GM19240 (cell line): ENCODE measurements at regions not wholly inside any gene's neighbourhood (a gene's known extent, or its start where the extent isn't known, plus 50 kb on each side); places are given as distances from the start of the nearest gene placed in this dataset.
A peak's percentile ranks its signal among the peaks of the same experiment; 100 is the strongest.
"Not testable (repeated sequence)": the region's sequence is repeated elsewhere in the genome, so short reads cannot be mapped to it uniquely, and the experiment has no call there.

ENCODE experiments used
- DNase-seq: peaks from one replicate; pipeline ENCODE4 v3.0.0; 2011; ENCODE audit warnings: low spot score; ENCODE audit not compliant: insufficient read length

DNA sequence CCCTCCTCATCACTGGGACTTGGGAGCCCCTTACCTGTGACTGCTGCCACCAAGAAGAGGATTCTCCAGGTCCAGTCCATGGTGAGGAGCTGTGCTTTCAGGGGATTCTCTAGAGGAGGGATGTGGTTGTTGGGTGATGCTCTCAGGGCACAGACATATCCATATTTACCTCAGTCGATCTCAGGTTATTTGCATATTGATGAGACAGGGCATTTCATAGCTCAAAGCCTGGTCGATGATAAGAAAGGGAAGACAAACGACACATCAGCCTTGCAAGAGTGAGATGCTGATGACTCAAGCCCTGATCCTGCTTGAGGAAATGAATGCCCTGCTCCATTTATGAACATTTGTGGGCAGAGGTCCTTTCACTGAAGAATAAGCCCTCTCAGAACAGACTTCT lies 981.0 kb downstream of the TMEM121 start:
- no peak for DNase-seq

DNA sequence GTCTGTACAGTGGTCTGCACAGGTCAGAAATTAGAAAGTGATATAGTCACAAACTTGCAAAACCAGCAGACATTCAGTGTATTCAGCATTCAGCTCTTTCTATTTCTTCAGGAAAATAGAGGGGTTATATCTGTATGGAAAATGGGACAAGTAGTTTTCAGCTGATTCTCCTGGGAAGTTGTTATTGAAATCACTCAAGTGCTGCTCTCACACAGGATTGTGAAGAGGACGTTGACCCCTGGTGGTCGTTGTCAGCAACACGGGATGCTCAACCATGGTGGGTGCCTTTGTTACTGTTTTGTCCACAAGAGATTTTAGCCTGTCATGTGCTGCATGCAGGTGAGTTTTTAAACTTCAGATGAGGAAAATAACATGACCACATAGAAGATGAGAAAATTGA lies 981.8 kb downstream of the TMEM121 start:
- no peak for DNase-seq

DNA sequence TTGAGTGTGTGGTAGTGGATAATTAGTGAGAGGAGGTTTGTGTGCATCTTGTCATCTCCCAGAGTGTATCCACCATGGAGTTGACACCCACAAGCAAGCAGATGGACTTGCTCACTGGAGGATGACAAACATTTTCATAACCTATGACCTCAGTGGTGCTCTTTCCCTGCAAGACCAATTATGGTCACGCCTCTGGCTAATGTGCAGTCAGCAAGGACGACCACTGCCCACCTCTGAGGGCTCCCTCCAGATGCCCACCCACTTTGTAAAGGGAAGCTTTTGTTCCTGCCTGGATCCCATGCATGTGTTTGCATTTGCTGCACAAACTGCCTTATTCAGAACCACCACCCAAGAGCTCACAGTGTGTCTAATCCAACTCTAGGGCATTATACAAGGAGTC lies 982.8 kb downstream of the TMEM121 start:
- DNase-seq = no peak

DNA sequence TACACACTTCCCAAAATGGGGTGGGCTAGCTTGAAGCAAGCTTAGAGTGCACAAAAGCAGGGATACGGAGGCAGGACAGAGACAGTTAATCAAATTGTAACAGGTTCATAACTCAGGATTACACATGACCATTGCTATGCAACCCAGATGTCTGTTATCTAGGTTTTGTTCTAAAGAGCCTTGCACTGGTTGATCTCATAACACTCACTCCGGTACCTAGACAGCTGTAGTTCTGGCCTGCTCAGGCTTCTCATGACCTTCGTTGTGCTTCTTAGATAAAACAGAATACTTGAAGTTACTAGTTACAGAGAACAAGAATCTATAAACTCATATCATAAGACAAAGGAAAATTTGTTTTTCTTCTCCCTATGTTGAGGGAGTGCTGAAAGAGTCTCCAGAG lies 983.4 kb downstream of the TMEM121 start:
- no peak for DNase-seq

DNA sequence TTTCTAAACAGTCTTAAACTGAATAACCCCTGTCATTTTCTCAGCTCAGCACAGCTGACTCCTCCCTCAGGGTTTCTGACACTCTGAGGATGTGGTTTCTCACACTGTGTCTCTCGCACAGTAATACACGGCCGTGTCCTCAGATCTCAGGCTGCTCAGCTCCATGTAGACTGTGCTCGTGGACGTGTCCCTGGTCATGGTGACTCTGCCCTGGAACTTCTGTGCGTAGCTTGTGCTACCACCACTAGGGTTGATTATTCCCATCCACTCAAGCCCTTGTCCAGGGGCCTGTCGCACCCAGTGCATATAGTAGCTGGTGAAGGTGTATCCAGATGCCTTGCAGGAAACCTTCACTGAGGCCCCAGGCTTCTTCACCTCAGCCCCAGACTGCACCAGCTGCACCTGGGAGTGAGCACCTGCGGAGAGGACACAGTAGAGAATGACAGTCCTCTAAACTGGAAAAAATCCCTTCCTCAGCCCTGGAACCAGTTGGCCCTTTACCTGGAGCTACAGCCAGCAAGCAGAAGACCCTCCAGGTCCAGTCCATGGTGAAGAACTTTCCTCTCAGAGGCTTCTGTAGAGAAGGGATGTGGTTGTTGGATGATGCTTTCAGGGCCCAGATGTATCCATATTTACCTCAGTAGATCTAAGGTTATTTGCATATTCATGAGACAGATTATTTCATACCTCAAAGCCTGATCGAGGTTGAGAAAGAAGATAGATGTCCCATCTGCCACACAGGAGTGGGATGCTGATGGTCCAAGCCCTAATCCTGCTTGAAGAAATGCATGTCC lies 984.8 kb downstream of the TMEM121 start:
- no peak for DNase-seq

DNA sequence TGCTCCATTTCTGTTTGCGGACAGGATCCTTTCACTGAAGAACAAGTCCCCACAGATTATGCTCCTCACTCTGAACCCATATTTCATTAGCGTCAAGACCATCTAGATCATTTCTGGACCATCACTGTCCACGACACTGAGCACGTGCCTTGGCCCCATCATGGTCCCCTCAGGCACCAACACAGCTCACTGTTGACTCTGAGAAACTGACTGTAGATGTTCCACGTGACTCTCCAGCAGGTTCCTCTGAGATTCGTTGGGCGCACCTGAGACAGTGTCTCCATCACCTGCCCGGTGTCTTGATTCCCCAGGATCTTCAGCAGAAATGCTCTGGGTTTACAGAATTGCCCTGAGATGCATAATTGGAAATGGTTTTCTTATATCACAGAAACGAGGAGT lies 985.4 kb downstream of the TMEM121 start:
- no peak for DNase-seq

DNA sequence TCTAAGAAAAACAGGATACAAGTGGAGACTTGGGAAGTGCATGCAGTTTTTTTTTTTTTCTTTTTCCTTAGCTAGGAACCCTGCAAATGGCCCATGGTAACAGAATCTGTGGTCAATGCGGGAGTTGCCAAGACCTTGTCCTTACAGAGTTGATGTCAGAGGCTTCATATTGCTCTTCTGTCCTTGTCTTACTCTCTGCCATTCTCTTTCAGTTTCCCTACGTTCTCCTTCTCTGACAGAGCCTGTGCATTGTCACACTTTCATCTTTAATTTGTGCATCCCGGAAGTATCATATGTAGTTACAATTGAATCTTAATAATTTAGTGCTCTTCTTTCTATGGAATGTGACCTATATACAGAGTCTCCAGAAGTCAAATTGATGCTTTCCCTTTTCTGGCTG lies 986.9 kb downstream of the TMEM121 start:
- DNase-seq = no peak

DNA sequence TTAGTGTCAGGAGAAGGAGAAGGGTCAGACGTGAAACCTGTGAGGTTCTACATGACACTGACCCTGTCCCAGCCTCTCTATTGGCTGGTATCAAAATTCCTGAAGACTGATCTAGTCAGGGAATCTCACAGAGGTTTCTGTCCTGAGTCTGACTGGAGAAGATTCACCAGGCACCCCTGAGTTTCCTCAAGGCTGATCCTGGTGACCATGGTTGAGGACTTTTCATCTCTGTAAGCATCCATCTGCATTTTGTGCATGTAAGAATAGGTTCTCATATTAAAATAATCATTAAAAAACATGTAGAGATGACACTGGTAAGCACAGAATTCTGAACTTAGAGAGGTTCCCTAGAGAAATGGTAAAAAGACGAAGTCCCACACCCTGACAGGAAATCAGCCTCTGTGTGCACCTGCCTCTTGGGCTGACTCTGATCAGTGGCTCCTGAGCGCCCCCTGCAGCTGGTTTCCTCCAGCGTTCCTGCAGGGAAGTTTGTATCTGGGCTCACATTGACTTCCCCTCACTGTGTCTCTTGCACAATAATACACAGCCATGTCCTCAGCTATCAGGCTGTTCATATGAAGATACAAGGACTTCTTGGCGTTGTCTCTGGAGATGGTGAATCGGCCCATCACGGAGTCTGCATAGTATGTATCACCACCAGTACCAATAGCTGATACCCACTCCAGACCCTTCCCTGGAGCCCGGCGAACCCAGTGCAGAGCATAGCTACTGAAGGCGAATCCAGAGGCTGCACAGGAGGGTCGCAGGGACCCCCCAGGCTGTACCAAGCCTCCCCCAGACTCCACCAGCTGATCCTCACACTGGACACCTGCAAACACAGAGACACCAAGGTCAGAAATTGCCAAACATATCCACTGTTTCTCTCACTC lies 991.9 kb downstream of the TMEM121 start:
- DNase-seq = peak; percentile 6

DNA sequence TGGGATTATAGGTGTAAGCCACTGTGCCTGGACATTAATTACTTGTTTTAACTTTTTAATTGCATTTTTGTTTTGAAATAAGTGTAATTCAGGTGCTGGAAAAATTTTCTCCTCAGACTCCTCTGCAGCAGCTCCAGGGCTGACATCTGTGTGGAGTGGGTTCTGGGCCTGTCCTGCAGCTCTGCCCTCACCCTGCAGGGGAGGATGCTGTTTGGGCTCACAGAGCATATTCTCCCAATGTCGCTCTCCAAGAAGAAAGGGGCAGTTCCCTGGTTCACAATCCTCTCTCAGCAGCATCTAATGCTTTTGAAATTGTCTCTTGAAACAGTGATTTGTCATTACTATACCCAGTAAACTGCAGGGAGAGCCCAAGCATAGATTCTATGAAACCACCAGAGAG lies 995.7 kb downstream of the TMEM121 start:
- not testable (repeated sequence) for DNase-seq

DNA sequence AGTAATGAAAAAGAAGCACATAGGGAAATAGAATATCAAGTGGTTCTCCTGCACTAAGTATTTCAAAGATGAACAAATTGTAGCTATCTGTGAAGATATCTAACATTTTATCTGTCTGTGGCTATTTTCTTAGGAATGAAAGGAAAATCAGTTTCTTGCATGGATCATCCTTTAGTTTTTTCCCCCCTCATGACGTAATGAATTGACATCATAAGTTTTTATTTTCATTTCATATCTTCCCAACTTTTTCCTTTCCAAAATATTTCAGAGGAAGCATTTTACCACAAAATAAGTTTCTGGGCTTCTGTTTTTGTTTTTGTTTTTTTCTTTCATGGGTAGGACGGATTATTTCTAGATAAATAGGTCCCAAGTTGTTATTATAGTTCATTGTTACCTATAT lies 996.6 kb downstream of the TMEM121 start:
- no peak for DNase-seq

DNA sequence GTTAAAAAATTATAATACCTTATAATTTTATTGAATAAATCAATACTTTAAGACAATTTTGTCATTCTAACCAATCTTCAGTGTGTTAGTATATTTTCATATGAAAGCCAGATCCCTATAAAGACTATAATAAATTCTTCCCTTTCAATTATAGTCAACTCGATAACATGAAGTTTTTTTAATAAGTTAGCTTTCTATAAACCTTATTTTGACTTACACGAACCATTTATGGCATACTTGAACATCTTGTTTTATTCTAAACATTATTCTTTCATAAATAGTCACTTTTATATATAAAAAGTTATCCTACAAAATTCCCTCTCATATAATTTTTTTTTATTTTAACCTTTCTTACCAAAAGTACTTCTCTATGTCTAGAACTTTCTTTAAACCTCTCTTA lies 1002.3 kb downstream of the TMEM121 start:
- DNase-seq = no peak

DNA sequence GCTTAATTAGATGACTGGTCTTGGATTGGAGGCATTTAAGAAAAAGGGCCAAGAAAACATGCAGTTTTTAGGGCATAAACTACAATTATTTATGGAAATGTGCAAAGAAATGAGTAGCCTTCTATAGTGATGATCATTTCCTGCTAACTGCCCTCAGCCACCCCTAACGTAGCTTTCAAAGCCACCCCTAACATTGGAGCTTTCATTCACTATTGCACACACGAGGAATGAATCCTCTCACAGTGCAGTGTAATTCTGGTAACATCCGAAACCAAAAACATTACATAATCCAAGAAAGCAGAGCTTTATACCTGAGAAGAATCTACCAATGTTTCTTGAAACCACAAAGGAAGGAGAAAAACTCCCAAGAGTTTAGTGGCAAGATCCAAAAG lies 1003.6 kb downstream of the TMEM121 start:
- no peak for DNase-seq

DNA sequence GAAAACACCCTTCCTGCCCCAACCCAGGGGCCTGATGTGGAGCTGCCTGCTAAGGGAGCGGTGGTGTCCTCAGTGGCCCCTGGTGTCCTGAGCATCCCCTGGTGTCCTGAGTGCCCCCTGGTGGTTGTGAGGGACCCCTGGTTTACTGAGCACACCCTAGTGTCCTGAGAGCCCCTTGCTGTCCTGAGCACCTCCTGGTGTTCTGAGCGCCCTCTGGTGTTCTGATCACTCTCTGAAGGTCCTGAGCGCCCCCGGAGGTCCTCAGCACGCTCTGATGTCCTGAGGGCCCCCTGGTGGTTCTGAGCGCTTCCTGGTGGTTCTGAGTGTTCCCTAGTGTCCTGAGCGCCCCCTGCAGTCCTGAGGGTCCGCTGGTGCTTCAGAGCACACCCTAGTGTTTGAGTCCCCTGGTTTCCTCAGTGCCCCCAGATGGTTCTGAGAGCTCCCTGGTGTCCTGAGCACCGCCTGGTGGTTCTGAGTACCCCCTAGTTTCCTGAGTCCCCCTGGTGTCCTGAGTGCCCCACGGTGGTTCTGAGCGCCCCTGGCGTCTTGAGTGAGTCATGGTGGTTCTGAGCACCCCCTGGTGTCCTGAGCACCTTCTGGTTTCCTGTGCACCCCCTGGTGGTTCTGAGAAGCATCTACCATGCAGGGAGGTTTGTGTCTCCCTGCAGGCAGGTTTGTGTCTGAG lies 1004.2 kb downstream of the TMEM121 start:
- DNase-seq = no peak

DNA sequence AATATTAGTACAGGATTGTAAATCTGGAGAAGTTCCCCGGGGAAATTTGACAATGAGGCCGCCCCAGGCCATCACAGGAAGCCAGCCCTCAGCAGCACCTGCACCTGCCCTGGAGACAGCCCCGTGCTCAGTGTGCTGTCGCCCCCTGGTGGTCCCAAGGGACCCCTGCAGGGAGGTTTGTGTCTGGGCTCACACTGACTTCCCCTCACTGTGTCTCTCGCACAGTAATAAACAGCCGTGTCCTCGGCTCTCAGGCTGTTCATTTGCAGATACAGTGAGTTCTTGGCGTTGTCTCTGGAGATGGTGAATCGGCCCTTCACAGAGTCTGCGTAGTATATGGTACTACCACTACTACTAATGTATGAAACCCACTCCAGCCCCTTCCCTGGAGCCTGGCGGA lies 1011.2 kb downstream of the TMEM121 start:
- not testable (repeated sequence) for DNase-seq

DNA sequence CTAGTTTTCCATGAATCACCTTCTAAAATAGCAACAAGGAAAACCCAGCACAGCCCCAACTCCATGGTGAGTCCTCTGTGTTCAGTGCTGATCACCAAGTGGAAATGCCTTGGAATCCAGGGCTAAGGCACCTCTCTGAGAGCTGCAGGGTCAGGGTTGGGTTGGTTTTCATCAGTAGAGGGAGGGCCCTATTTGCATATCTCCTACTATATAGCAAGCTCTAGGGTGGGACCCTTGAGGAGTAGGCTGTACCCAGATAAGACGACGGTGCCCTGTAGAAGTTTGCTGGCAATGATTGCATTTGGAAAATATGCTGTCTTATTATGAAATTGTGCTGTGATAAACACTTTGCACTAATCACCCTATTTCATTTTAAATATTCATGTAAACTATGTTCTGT lies 1011.8 kb downstream of the TMEM121 start:
- no peak for DNase-seq

DNA sequence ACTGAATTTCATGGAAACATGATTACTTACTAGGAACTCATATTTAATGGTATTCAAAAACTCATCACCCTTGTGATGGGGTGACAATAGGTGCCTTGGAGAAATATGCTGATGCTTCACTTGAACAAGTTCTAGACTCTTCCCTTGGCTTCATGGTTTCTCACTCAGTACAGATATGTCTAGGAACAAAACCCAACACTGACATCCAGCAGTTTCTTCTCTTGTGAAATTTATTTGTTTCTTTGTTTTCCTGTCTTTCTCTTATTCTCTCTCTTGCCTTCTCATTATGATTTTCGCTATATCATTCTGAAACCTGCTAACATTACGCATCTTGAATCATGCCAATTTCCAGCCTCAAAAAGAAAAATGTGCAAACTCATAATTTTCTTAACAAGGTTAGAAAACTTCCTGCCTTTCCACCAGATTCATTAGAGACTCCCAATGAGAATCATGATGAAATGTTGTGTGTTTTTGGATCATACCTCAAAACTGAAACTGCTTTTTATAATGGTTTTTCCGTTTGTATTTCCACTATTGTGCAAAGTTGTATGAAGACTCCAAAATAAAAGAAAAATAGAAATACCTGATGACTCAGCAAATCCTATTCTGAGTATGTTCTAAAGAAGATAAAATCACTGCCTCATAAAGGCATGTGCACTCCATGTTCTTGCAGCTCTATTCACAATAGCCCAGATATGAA lies 1021.5 kb downstream of the TMEM121 start:
- no peak for DNase-seq

DNA sequence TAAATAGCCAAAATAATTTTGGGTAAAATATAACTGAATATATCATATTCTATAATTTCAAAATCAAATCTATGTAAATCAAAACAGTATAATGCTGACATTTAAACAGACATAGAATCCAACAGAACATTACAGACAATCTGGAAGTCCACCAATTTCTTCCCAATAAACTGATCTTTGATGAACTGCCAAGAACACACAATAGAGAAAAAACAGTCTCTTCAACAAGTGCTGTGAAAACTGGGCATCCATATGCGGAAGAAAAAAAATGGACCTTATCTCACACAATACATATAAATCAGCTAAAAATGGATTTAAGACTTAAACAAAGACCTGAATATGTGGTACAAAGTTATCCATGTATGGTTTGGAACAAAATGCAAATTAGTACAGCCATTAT lies 1022.7 kb downstream of the TMEM121 start:
- no peak for DNase-seq

DNA sequence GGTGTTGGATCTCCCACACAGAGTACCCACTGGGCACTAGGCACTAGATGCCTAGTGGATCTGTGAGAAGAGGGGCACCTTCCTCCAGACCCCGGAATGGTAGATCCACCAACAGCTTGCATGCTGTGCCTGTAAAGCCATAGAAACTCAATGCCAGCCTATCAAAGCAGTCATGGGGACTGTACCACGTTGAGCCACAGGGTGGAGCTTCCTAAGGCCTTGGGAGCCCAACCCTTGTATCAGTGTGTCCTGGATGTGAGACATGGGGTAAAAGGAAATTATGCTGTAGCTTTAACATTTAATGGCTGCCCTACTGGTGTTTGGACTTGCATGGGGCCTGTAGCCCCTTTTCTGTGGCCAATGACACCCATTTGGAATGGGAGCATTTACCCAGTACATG lies 1024.9 kb downstream of the TMEM121 start:
- no peak for DNase-seq

DNA sequence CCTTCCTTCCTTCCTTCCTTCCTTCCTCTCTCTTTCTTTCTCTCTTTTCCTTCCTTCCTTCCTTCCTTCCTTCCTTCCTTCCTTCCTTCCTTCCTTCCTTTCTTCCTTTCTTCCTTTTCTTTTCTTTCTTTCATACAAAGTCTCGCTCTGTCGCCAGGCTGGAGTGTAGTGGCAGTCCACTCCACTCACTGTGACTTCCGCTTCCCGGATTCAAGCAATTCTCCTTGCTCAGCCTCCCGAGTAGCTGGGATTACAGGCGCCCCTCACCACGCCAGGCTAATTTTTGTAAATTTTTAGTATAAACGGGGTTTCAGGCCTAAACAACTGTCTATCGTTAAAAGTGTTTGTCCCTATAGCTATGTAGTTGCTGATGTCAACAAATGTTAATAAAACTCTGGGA lies 1029.8 kb downstream of the TMEM121 start:
- DNase-seq = not testable (repeated sequence)

DNA sequence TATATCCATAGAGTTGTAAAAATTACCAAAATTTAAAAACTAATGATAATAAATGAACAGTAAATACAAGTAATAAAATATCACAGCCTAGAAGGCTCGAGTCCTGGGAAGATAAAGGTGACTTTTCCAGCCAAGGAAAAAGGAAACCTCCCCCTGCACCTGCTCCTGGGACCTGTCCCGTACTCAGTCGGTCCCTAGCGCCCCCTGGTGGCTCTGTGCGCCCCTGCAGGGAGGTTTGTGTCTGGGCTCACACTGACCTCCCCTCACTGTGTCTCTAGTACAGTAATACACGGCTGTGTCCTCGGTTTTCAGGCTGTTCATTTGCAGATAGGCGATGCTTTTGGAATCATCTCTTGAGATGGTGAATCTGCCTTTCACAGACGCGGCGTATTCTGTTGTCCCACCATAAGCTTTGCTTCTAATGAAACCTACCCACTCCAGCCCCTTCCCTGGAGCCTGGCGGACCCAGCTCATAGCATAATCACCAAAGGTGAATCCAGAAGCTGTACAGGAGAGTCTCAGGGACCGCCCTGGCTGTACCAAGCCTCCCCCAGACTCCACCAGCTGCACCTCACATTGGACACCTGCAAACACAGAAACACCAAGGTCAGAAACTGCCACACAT lies 1030.4 kb downstream of the TMEM121 start:
- DNase-seq = peak; percentile 14

DNA sequence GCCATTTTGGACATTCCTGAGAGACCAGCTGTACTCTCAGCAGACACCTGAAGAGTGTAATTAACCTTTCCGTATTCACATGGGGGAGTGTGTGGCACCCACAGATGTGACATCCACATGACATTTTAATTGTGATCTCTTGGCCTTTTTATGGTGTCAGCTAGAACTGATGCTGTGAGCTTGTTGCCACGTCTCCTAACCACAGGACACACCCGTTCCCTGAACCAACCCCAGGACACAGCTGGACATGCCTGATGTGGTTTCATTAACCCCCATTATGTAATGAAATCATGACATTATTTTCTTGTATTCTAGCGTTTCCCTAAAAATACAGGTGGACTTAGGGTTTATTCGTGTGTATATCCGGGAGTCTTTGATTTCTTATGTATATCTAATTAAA lies 1036.1 kb downstream of the TMEM121 start:
- no peak for DNase-seq
